Lower leg skin (tissue), 3 donors: ENCODE measurements at regions not wholly inside any gene's neighbourhood (a gene's known extent, or its start where the extent isn't known, plus 50 kb on each side); places are given as distances from the start of the nearest gene placed in this dataset.

Experiments
- CTCF ChIP-seq, 3 donors: fragments of 450-650 bp; IDR thresholded peaks; one replicate each; pipeline ENCODE4 v1.5.1; 2016; ENCODE audit warnings: antibody characterized with exemption in 3 of 3, mild to moderate bottlenecking in 3 of 3, moderate library complexity in 2 of 3
- POLR2A ChIP-seq, 2 donors: fragments of 450-650 bp; IDR thresholded peaks; one replicate each; pipeline ENCODE4 v1.6.1; 2016 to 2017; ENCODE audit warnings: antibody characterized with exemption in 2 of 2, mild to moderate bottlenecking in 1 of 2, moderate library complexity in 1 of 2

DNA sequence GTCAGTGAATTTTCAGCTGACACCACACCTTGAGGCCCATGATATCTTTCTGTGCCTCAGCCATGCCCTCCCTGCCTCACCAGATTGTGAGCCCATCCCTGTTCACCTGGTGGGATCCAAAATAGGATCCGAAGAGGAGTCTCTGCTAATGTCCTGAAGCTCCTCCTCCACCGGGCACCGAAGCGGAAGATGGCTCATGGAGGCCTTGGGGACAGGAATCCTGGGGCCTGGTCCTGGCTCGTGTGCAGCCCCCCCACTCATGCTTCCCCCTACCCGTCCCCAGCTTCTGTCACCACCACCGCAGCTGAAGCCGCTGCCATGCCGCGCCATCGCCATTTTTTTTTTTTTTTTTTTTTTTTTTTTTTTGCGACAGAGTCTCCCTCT lies 1683.4 kb downstream of the TP53TG3F start:
- TF ChIP-seq CTCF (IDR thresholded peaks at IDR 0.05): no peak
- TF ChIP-seq POLR2A (IDR thresholded peaks at IDR 0.05): no peak
